ENCODE measurements at regions not wholly inside any gene's neighbourhood (a gene's known extent, or its start where the extent isn't known, plus 50 kb on each side); places are given as distances from the start of the nearest gene placed in this dataset.
"Not testable (repeated sequence)": the region's sequence is repeated elsewhere in the genome, so short reads cannot be mapped to it uniquely, and the experiment has no call there.

GRCh38 chr2:22186261-22186828, 1062.6 kb downstream of the TDRD15 start:
- not testable (repeated sequence) for DNase-seq

- DNase-seq = no peak
Measured at GRCh38 chr2:22189893-22190480, 1066.2 kb downstream of the TDRD15 start.

- no peak for DNase-seq
Measured at GRCh38 chr2:22194218-22194617, 1070.5 kb downstream of the TDRD15 start.

- DNase-seq = no peak
Measured at GRCh38 chr2:22196806-22197205, 1073.0 kb downstream of the TDRD15 start.

GRCh38 chr2:22198381-22199283, 1074.9 kb downstream of the TDRD15 start:
- no peak for DNase-seq

GRCh38 chr2:22199994-22200393, 1076.2 kb downstream of the TDRD15 start:
- DNase-seq = no peak

- no peak for DNase-seq
Measured at GRCh38 chr2:22209545-22209944, 1085.8 kb downstream of the TDRD15 start.

GRCh38 chr2:22213237-22213636, 1089.5 kb downstream of the TDRD15 start:
- no peak for DNase-seq

GRCh38 chr2:22215517-22215916, 1091.7 kb downstream of the TDRD15 start:
- DNase-seq = no peak

GRCh38 chr2:22217881-22218280, 1094.1 kb downstream of the TDRD15 start:
- no peak for DNase-seq

GRCh38 chr2:22221006-22221405, 1097.2 kb downstream of the TDRD15 start:
- no peak for DNase-seq

GRCh38 chr2:22238967-22239366, 1115.2 kb downstream of the TDRD15 start:
- no peak for DNase-seq

- DNase-seq = no peak
Measured at GRCh38 chr2:22247466-22247865, 1123.7 kb downstream of the TDRD15 start.

- no peak for DNase-seq
Measured at GRCh38 chr2:22248851-22249250, 1125.1 kb downstream of the TDRD15 start.

GRCh38 chr2:22253171-22253570, 1129.4 kb downstream of the TDRD15 start:
- DNase-seq = no peak

GRCh38 chr2:22261165-22261564, 1123.8 kb upstream of the KLHL29 start:
- DNase-seq = no peak

GRCh38 chr2:22270341-22270740, 1114.6 kb upstream of the KLHL29 start:
- no peak for DNase-seq

GRCh38 chr2:22273853-22274252, 1111.1 kb upstream of the KLHL29 start:
- DNase-seq = no peak

GRCh38 chr2:22274661-22275060, 1110.3 kb upstream of the KLHL29 start:
- DNase-seq = no peak

GRCh38 chr2:22276696-22277095, 1108.3 kb upstream of the KLHL29 start:
- DNase-seq = no peak

- DNase-seq = no peak
Measured at GRCh38 chr2:22279541-22279940, 1105.4 kb upstream of the KLHL29 start.

GRCh38 chr2:22281033-22281432, 1103.9 kb upstream of the KLHL29 start:
- DNase-seq = no peak

- DNase-seq = no peak
Measured at GRCh38 chr2:22282220-22282619, 1102.8 kb upstream of the KLHL29 start.

- no peak for DNase-seq
Measured at GRCh38 chr2:22282916-22283315, 1102.1 kb upstream of the KLHL29 start.

Measured in activated CD4-positive, alpha-beta T cell treated with anti-CD3 and anti-CD28 coated beads for 48 hours (primary cell).